ENCODE measurements at regions not wholly inside any gene's neighbourhood (a gene's known extent, or its start where the extent isn't known, plus 50 kb on each side); places are given as distances from the start of the nearest gene placed in this dataset.

GRCh38 chr1:106747232-106747631 lies 309.2 kb upstream of the PRMT6 start:
- no peak for DNase-seq

GRCh38 chr1:106747791-106748190 lies 308.7 kb upstream of the PRMT6 start:
- DNase-seq, result no peak

GRCh38 chr1:106748606-106749005 lies 307.9 kb upstream of the PRMT6 start:
- no peak for DNase-seq

- no peak for DNase-seq
Measured at GRCh38 chr1:106749491-106749890, 307.0 kb upstream of the PRMT6 start.

- no peak for DNase-seq
Measured at GRCh38 chr1:106749906-106750305, 306.6 kb upstream of the PRMT6 start.

- no peak for DNase-seq
Measured at GRCh38 chr1:106751002-106751401, 305.5 kb upstream of the PRMT6 start.

GRCh38 chr1:106753066-106753465 lies 303.4 kb upstream of the PRMT6 start:
- DNase-seq, result no peak

GRCh38 chr1:106754957-106755356 lies 301.5 kb upstream of the PRMT6 start:
- DNase-seq, result no peak

- no peak for DNase-seq
Measured at GRCh38 chr1:106755682-106756406, 300.6 kb upstream of the PRMT6 start.

- DNase-seq, result no peak
Measured at GRCh38 chr1:106756752-106757151, 299.7 kb upstream of the PRMT6 start.

- DNase-seq, result no peak
Measured at GRCh38 chr1:106768077-106768476, 288.4 kb upstream of the PRMT6 start.

- no peak for DNase-seq
Measured at GRCh38 chr1:106768501-106768900, 288.0 kb upstream of the PRMT6 start.

- DNase-seq, result no peak
Measured at GRCh38 chr1:106773206-106773605, 283.3 kb upstream of the PRMT6 start.

GRCh38 chr1:106780066-106780465 lies 276.4 kb upstream of the PRMT6 start:
- no peak for DNase-seq

GRCh38 chr1:106780806-106781569 lies 275.5 kb upstream of the PRMT6 start:
- DNase-seq, result no peak

- DNase-seq, result peak; percentile 51
Measured at GRCh38 chr1:106785176-106785575, 271.3 kb upstream of the PRMT6 start.

- DNase-seq, result no peak
Measured at GRCh38 chr1:106787520-106787919, 269.0 kb upstream of the PRMT6 start.

GRCh38 chr1:106789686-106790085 lies 266.8 kb upstream of the PRMT6 start:
- DNase-seq, result no peak

GRCh38 chr1:106791041-106791440 lies 265.4 kb upstream of the PRMT6 start:
- DNase-seq, result no peak

GRCh38 chr1:106793651-106794050 lies 262.8 kb upstream of the PRMT6 start:
- DNase-seq, result no peak

- DNase-seq, result no peak
Measured at GRCh38 chr1:106798991-106799390, 257.5 kb upstream of the PRMT6 start.

GRCh38 chr1:106802181-106802580 lies 254.3 kb upstream of the PRMT6 start:
- DNase-seq, result no peak

GRCh38 chr1:106814418-106814817 lies 242.1 kb upstream of the PRMT6 start:
- DNase-seq, result no peak

- DNase-seq, result no peak
Measured at GRCh38 chr1:106817575-106817974, 238.9 kb upstream of the PRMT6 start.

GRCh38 chr1:106831511-106831910 lies 225.0 kb upstream of the PRMT6 start:
- no peak for DNase-seq
